K562 (cell line): ENCODE measurements at regions not wholly inside any gene's neighbourhood (a gene's known extent, or its start where the extent isn't known, plus 50 kb on each side); places are given as distances from the start of the nearest gene placed in this dataset.

ENCODE experiments used
- ATAC-seq: fragments of 200-7000 bp; cut with Tn5 transposase; 3 replicates; pipeline ENCODE4 v1.9.1; 2020; ENCODE audit warnings: moderate library complexity
- BruUV-seq: library from RNA; stranded (reverse); fragments of 400-500 nt; replicated peaks from 2 replicates; lab custom pipeline; 2021; lab: Mats Ljungman, UMichigan
- CTCF ChIA-PET: fragments of 300-600 bp; formaldehyde crosslinking; extraction: SDS; loops from one replicate; lab custom pipeline; 2021; ENCODE audit warnings: low intra/inter-chr PET ratio; lab: Yijun Ruan, JAX
- POLR2A ChIA-PET: fragments of 300-600, 350-650 bp; sonication (Branson Sonifier 250); formaldehyde crosslinking; extraction: SDS; loops from one replicate; lab custom pipeline; 2021; ENCODE audit warnings: antibody characterized with exemption, inconsistent platforms; lab: Yijun Ruan, JAX
- DNase-seq, 4 experiments: peaks; one replicate each; pipeline versions ENCODE4 v3.0.0 to v3.0.0-alpha.2; 2011 to 2018; ENCODE audit warnings: low spot score in 3 of 4, mixed read lengths in 3 of 4; ENCODE audit errors: extremely low read depth in 1 of 4
- FAIRE-seq: peaks from 2 replicates; lab custom pipeline; 2011; peaks lifted over from hg19 to GRCh38; lab: Jason Lieb, UNC
- H2AFZ ChIP-seq: 2 replicates; pipeline ENCODE4 v1.6.0; 2011; ENCODE audit warnings: low read depth, low read length, control low read depth, inconsistent platforms
- H3K27ac ChIP-seq: fragments of 200-600 bp; 3 replicates; pipeline ENCODE4 v1.8.0; 2011; ENCODE audit warnings: low read depth, mild to moderate bottlenecking, control low read depth, inconsistent platforms, low read length, moderate library complexity, mixed read lengths; ENCODE audit errors: extremely low read depth
- H3K27me3 ChIP-seq, 2 experiments: fragments of 300-600 bp in 1 of 2; 2 replicates in 1 of 2; 3 replicates in 1 of 2; pipeline versions ENCODE4 v1.6.0 to v1.8.0; 2011; ENCODE audit warnings: inconsistent platforms in 2 of 2, low read length in 2 of 2, mild to moderate bottlenecking in 1 of 2, mixed read lengths in 1 of 2, moderate library complexity in 1 of 2; ENCODE audit not compliant: control insufficient read depth in 2 of 2, insufficient read depth in 2 of 2
- H3K36me3 ChIP-seq: fragments of 300-600 bp; 3 replicates; pipeline ENCODE4 v1.8.0; 2011; ENCODE audit warnings: mild to moderate bottlenecking, low read length, inconsistent platforms; ENCODE audit not compliant: control insufficient read depth, insufficient read depth
- H3K4me1 ChIP-seq, 2 experiments: fragments of 200-600 bp in 1 of 2; replicated peaks in 1 of 2; 2 replicates in 1 of 2; 3 replicates in 1 of 2; pipeline versions ENCODE4 v1.5.1 to v1.8.0; 2011; ENCODE audit warnings: inconsistent platforms in 2 of 2, low read length in 2 of 2, mild to moderate bottlenecking in 1 of 2, mixed read lengths in 1 of 2, moderate library complexity in 1 of 2; ENCODE audit not compliant: control insufficient read depth in 2 of 2, insufficient read depth in 2 of 2
- H3K4me2 ChIP-seq: 2 replicates; pipeline ENCODE4 v1.6.1; 2011; ENCODE audit warnings: low read length, control low read depth, inconsistent platforms, mixed read lengths; ENCODE audit not compliant: insufficient read depth
- H3K4me3 ChIP-seq: fragments of 200-600 bp; sonication (generic), shearing (Covaris generic); 2 replicates; pipeline ENCODE4 v1.5.1; 2016; ENCODE audit warnings: control low read depth, inconsistent platforms
- H3K79me2 ChIP-seq: fragments of 200-600 bp; 3 replicates; pipeline ENCODE4 v1.8.0; 2011; ENCODE audit warnings: low read length, inconsistent platforms; ENCODE audit not compliant: control insufficient read depth, insufficient read depth
- H3K9ac ChIP-seq, 2 experiments: 2 replicates each; pipeline versions ENCODE4 v1.6.0 to v1.6.1; 2011; ENCODE audit warnings: low read depth in 2 of 2, low read length in 2 of 2, control low read depth in 1 of 2, inconsistent platforms in 1 of 2, mild to moderate bottlenecking in 1 of 2, mixed read lengths in 1 of 2; ENCODE audit not compliant: insufficient read depth in 1 of 2
- H3K9me1 ChIP-seq: one replicate; pipeline ENCODE4 v1.6.0; 2011; ENCODE audit warnings: inconsistent platforms, mild to moderate bottlenecking, low read length, moderate library complexity; ENCODE audit not compliant: control insufficient read depth, insufficient read depth
- H3K9me3 ChIP-seq: replicated peaks from 2 replicates; pipeline ENCODE4 v1.5.1; 2011; ENCODE audit warnings: low read depth, low read length, inconsistent platforms; ENCODE audit not compliant: control insufficient read depth, insufficient read depth
- H4K20me1 ChIP-seq: replicated peaks from 2 replicates; pipeline ENCODE4 v1.6.1; 2011; ENCODE audit warnings: low read length, inconsistent platforms, mixed read lengths; ENCODE audit not compliant: control insufficient read depth, insufficient read depth
- CHD2 ChIP-seq: IDR thresholded peaks from 2 replicates; pipeline ENCODE4 v1.6.1; 2011; ENCODE audit warnings: low read depth, low read length
- KAT2B ChIP-seq: IDR thresholded peaks from one replicate; pipeline ENCODE4 v1.6.1; 2012; ENCODE audit warnings: low read depth, mild to moderate bottlenecking, control low read depth, inconsistent platforms, low read length, moderate library complexity
- MNT ChIP-seq, 2 experiments: fragments of 450-650 bp; conservative IDR thresholded peaks; 2 replicates each; pipeline ENCODE4 v1.6.1; 2017; ENCODE audit warnings: mild to moderate bottlenecking in 2 of 2, moderate library complexity in 2 of 2
- SMARCA5 ChIP-seq: fragments of 450-650 bp; IDR thresholded peaks from 2 replicates; pipeline ENCODE4 v1.6.1; 2016
- ZNF23 ChIP-seq: fragments of 250-450 bp; sonication (Bioruptor Pico); IDR thresholded peaks from 2 replicates; pipeline ENCODE4 v1.4.0; 2020; ENCODE audit warnings: mild to moderate bottlenecking
- ZNF316 ChIP-seq: fragments of 450-650 bp; IDR thresholded peaks from 2 replicates; pipeline ENCODE4 v1.6.1; 2016
- ZNF551 ChIP-seq: fragments of 250-450 bp; sonication (Bioruptor Pico); IDR thresholded peaks from 2 replicates; pipeline ENCODE4 v1.5.0; 2021; ENCODE audit warnings: mild to moderate bottlenecking, moderate library complexity
- ZNF583 ChIP-seq: fragments of 250-450 bp; sonication (Bioruptor Pico); IDR thresholded peaks from 2 replicates; pipeline ENCODE4 v1.4.0; 2020
- WGBS: fragments of 100-300 bp; shearing (Covaris generic); methylation state at CpG from one replicate; pipeline ENCODE4 v1.1.6; 2016; ENCODE audit warnings: low coverage, mixed read lengths; ENCODE audit not compliant: insufficient coverage; ENCODE audit errors: missing lambda C conversion rate; 5-methylcytosine and 5-hydroxymethylcytosine counted together
- in situ Hi-C: fragments of 300-500 bp; cut with MboI; formaldehyde crosslinking; loops from 4 replicates; pipeline ENCODE4 v1.15.0; 2018; ENCODE audit warnings: inconsistent platforms, mixed read lengths
- intact Hi-C: fragments of 100-400 bp; cut with micrococcal nuclease; formaldehyde crosslinking; loops from 2 replicates; pipeline ENCODE4 v1.14.2; 2022
- TF ChIP-seq, protein P1 (sequence below): fragments of 250-450 bp; sonication (Bioruptor Pico); IDR thresholded peaks from 2 replicates; pipeline ENCODE4 v1.5.0; 2020; ENCODE audit warnings: mild to moderate bottlenecking
- TF ChIP-seq, protein P2 (sequence below): fragments of 150-350 bp; IDR thresholded peaks from 2 replicates; pipeline ENCODE4 v1.6.1; 2014; ENCODE audit warnings: low read depth, mild to moderate bottlenecking, low read length, borderline replicate concordance

- CTCF ChIA-PET = no interaction called here
- no peak overlapping the region for H2AFZ ChIP-seq
- H3K4me1 ChIP-seq = no peaks in the 10 kb centered on the region
- no peaks in the 10 kb centered on the region for H3K36me3 ChIP-seq
- in situ Hi-C loops = no loop called here
- intact Hi-C loops = no loop called here
- no TSS peak for BruUV-seq
- FAIRE-seq (no peak), ATAC-seq (no peak), DNase-seq (no peak)
- no peak overlapping the region for H3K9ac ChIP-seq
- H3K27me3 ChIP-seq = no peaks in the 10 kb centered on the region
- H3K27ac ChIP-seq = no peak overlapping the region
- H3K4me2 ChIP-seq = no peak overlapping the region
- no peaks in the 10 kb centered on the region for H4K20me1 ChIP-seq
- no peak overlapping the region for H3K4me3 ChIP-seq
- no peaks in the 10 kb centered on the region for H3K9me1 ChIP-seq
- 3% methylated on average over 3 of the region's 3 CpGs for WGBS
- H3K79me2 ChIP-seq = no peaks in the 10 kb centered on the region
- POLR2A ChIA-PET = no interaction called here
- TF ChIP-seq, protein P1, sequence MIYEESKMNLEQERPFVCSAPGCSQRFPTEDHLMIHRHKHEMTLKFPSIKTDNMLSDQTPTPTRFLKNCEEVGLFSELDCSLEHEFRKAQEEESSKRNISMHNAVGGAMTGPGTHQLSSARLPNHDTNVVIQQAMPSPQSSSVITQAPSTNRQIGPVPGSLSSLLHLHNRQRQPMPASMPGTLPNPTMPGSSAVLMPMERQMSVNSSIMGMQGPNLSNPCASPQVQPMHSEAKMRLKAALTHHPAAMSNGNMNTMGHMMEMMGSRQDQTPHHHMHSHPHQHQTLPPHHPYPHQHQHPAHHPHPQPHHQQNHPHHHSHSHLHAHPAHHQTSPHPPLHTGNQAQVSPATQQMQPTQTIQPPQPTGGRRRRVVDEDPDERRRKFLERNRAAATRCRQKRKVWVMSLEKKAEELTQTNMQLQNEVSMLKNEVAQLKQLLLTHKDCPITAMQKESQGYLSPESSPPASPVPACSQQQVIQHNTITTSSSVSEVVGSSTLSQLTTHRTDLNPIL (CRISPR knock-in tag) = no peak
- no peak for TF ChIP-seq ZNF23 (CRISPR knock-in tag)
- TF ChIP-seq SMARCA5 = no peak
- TF ChIP-seq MNT (conservative IDR thresholded peaks at IDR 0.05) = no peak
- TF ChIP-seq ZNF316 = no peak
- no peak for TF ChIP-seq KAT2B
- no peak for TF ChIP-seq ZNF551
- TF ChIP-seq CHD2 = no peak
- TF ChIP-seq, protein P2, sequence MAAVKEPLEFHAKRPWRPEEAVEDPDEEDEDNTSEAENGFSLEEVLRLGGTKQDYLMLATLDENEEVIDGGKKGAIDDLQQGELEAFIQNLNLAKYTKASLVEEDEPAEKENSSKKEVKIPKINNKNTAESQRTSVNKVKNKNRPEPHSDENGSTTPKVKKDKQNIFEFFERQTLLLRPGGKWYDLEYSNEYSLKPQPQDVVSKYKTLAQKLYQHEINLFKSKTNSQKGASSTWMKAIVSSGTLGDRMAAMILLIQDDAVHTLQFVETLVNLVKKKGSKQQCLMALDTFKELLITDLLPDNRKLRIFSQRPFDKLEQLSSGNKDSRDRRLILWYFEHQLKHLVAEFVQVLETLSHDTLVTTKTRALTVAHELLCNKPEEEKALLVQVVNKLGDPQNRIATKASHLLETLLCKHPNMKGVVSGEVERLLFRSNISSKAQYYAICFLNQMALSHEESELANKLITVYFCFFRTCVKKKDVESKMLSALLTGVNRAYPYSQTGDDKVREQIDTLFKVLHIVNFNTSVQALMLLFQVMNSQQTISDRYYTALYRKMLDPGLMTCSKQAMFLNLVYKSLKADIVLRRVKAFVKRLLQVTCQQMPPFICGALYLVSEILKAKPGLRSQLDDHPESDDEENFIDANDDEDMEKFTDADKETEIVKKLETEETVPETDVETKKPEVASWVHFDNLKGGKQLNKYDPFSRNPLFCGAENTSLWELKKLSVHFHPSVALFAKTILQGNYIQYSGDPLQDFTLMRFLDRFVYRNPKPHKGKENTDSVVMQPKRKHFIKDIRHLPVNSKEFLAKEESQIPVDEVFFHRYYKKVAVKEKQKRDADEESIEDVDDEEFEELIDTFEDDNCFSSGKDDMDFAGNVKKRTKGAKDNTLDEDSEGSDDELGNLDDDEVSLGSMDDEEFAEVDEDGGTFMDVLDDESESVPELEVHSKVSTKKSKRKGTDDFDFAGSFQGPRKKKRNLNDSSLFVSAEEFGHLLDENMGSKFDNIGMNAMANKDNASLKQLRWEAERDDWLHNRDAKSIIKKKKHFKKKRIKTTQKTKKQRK = no peak
- no peak for TF ChIP-seq ZNF583 (CRISPR knock-in tag)
- TF ChIP-seq, all 486 proteins: peak for 0
- no peaks in the 10 kb centered on the region for H3K9me3 ChIP-seq
Observed at GRCh38 chr20:6530779-6531315, 236.6 kb upstream of the BMP2 start.
